CD4-positive, alpha-beta T cell (primary cell): ENCODE measurements at regions not wholly inside any gene's neighbourhood (a gene's known extent, or its start where the extent isn't known, plus 50 kb on each side); places are given as distances from the start of the nearest gene placed in this dataset.
A peak's percentile ranks its signal among the peaks of the same experiment; 100 is the strongest.

ENCODE experiments used
- ATAC-seq: fragments of 200-7000 bp; cut with Tn5 transposase; one replicate; pipeline ENCODE4 v1.10.0; 2022; ENCODE audit warnings: mild to moderate bottlenecking; ENCODE audit not compliant: poor library complexity
- CTCF ChIA-PET: fragments of 350-600 bp; sonication (Branson Sonifier 250); formaldehyde crosslinking; loops from one replicate; lab custom pipeline; 2021; ENCODE audit warnings: antibody characterized with exemption, inconsistent platforms; lab: Charles Lee
- POLR2A ChIA-PET: fragments of 350-600 bp; sonication (Branson Sonifier 250); formaldehyde crosslinking; loops from one replicate; lab custom pipeline; 2021; ENCODE audit warnings: antibody characterized with exemption, inconsistent platforms; lab: Charles Lee
- DNase-seq, 14 experiments: peaks; one replicate each; pipeline ENCODE4 v3.0.0-alpha.2; 2013 to 2020; ENCODE audit warnings: mixed read lengths in 2 of 14
- H3K27ac ChIP-seq, 2 donors: one replicate each; pipeline versions ENCODE4 v1.5.1 to v1.7.0; 2013; ENCODE audit warnings: low read length in 2 of 2, low read depth in 1 of 2, mild to moderate bottlenecking in 1 of 2
- H3K27me3 ChIP-seq, 2 experiments: 1 replicate in 1 of 2; 2 replicates in 1 of 2; pipeline versions ENCODE4 v1.6.1 to v1.7.0; 2013; ENCODE audit warnings: low read length in 2 of 2, control low read depth in 1 of 2, mild to moderate bottlenecking in 1 of 2, moderate library complexity in 1 of 2; ENCODE audit not compliant: insufficient read depth in 2 of 2, control insufficient read depth in 1 of 2
- H3K36me3 ChIP-seq: one replicate; pipeline ENCODE4 v1.6.1; 2013; ENCODE audit warnings: low read length, control low read depth; ENCODE audit not compliant: insufficient read depth
- H3K4me1 ChIP-seq: one replicate; pipeline ENCODE4 v1.6.1; 2013; ENCODE audit warnings: low read length, control low read depth; ENCODE audit not compliant: insufficient read depth
- H3K4me3 ChIP-seq: one replicate; pipeline ENCODE4 v1.5.1; 2013; ENCODE audit warnings: mild to moderate bottlenecking, low read length, moderate library complexity
- H3K9me3 ChIP-seq, 2 experiments: 1 replicate in 1 of 2; 2 replicates in 1 of 2; pipeline versions ENCODE4 v1.6.1 to v1.7.0; 2013; ENCODE audit warnings: low read length in 2 of 2, mild to moderate bottlenecking in 2 of 2, control low read depth in 1 of 2, moderate library complexity in 1 of 2; ENCODE audit not compliant: control insufficient read depth in 1 of 2, insufficient read depth in 1 of 2
- H3K27ac Mint-ChIP-seq: one replicate; pipeline ENCODE4 v1.8.0; 2020; ENCODE audit warnings: mixed read lengths
- H3K27me3 Mint-ChIP-seq: one replicate; pipeline ENCODE4 v1.8.0; 2021; ENCODE audit warnings: mixed read lengths
- H3K36me3 Mint-ChIP-seq: one replicate; pipeline ENCODE4 v1.8.0; 2021; ENCODE audit warnings: low read depth, mixed read lengths
- H3K4me1 Mint-ChIP-seq: one replicate; pipeline ENCODE4 v1.8.0; 2021; ENCODE audit warnings: low read depth, mixed read lengths
- H3K4me3 Mint-ChIP-seq: one replicate; pipeline ENCODE4 v1.8.0; 2020; ENCODE audit warnings: mild to moderate bottlenecking, mixed read lengths
- H3K9me3 Mint-ChIP-seq: one replicate; pipeline ENCODE4 v1.8.0; 2020; ENCODE audit warnings: mixed read lengths
- intact Hi-C, 2 experiments: fragments of 100-400 bp; cut with DNase I in 1 of 2; cut with micrococcal nuclease in 1 of 2; formaldehyde crosslinking; loops; one replicate each; pipeline versions ENCODE4 v1.15.1 to v1.9.0; 2023 to 2025; cut with DNase I, micrococcal nuclease
- TF ChIP-seq, protein P1 (sequence below): fragments of 200-600 bp; IDR thresholded peaks from one replicate; pipeline ENCODE4 v1.8.0; 2022; ENCODE audit warnings: antibody characterized with exemption, mild to moderate bottlenecking

GRCh38 chr10:125515571-125515970, 167.4 kb downstream of the TEX36 start:
- H3K9me3 Mint-ChIP-seq, result no peaks in the 10 kb centered on the region
- H3K9me3 ChIP-seq, result peaks cover 0 to 7% of the 10 kb centered on the region in 2 experiments
- intact Hi-C loops, result no loop called here
- no peak for ATAC-seq
- ChIA-PET CTCF (no interaction called here), POLR2A (no interaction called here)
- TF ChIP-seq, protein P1, sequence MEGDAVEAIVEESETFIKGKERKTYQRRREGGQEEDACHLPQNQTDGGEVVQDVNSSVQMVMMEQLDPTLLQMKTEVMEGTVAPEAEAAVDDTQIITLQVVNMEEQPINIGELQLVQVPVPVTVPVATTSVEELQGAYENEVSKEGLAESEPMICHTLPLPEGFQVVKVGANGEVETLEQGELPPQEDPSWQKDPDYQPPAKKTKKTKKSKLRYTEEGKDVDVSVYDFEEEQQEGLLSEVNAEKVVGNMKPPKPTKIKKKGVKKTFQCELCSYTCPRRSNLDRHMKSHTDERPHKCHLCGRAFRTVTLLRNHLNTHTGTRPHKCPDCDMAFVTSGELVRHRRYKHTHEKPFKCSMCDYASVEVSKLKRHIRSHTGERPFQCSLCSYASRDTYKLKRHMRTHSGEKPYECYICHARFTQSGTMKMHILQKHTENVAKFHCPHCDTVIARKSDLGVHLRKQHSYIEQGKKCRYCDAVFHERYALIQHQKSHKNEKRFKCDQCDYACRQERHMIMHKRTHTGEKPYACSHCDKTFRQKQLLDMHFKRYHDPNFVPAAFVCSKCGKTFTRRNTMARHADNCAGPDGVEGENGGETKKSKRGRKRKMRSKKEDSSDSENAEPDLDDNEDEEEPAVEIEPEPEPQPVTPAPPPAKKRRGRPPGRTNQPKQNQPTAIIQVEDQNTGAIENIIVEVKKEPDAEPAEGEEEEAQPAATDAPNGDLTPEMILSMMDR, result no peak
- H3K27ac Mint-ChIP-seq, result no peak overlapping the region
- no peaks in the 10 kb centered on the region for H3K36me3 Mint-ChIP-seq
- H3K4me3 ChIP-seq, result no peak overlapping the region
- H3K36me3 ChIP-seq, result no peaks in the 10 kb centered on the region
- H3K4me1 Mint-ChIP-seq, result no peaks in the 10 kb centered on the region
- no peak overlapping the region for H3K27ac ChIP-seq
- DNase-seq, result no peak
- no peak overlapping the region for H3K4me3 Mint-ChIP-seq
- H3K27me3 ChIP-seq, result peaks cover 0 to 4% of the 10 kb centered on the region in 2 experiments
- peaks cover 19% of the 10 kb centered on the region for H3K27me3 Mint-ChIP-seq
- H3K4me1 ChIP-seq, result no peaks in the 10 kb centered on the region

GRCh38 chr10:125514206-125515162, 168.5 kb downstream of the TEX36 start:
- Mint-ChIP-seq H3K27me3 (peaks cover 19% of the 10 kb centered on the region), H3K4me3 (no peak overlapping the region)
- TF ChIP-seq, protein P1, result no peak

GRCh38 chr10:125513429-125514182, 169.4 kb downstream of the TEX36 start:
- Histone ChIP-seq H3K9me3 (peaks cover 0 to 7% of the 10 kb centered on the region in 2 experiments), H3K27me3 (no peaks in the 10 kb centered on the region), H3K4me3 (no peak overlapping the region), H3K4me1 (no peaks in the 10 kb centered on the region), H3K27ac (no peak overlapping the region), H3K36me3 (no peaks in the 10 kb centered on the region)
- TF ChIP-seq, protein P1, result no peak
- H3K27ac Mint-ChIP-seq, result no peak overlapping the region
- no peaks in the 10 kb centered on the region for H3K9me3 Mint-ChIP-seq
- no peak overlapping the region for H3K4me3 Mint-ChIP-seq
- DNase-seq (no peak), ATAC-seq (no peak)
- ChIA-PET POLR2A (no interaction called here), CTCF (no interaction called here)
- H3K4me1 Mint-ChIP-seq, result no peaks in the 10 kb centered on the region
- intact Hi-C loops, result no loop called here
- peaks cover 19% of the 10 kb centered on the region for H3K27me3 Mint-ChIP-seq
- H3K36me3 Mint-ChIP-seq, result no peaks in the 10 kb centered on the region

More at GRCh38 chr10:125514206-125515162, 168.5 kb downstream of the TEX36 start:
- ChIA-PET POLR2A (no interaction called here), CTCF (no interaction called here)
- peak; percentile 64 for ATAC-seq
- Histone ChIP-seq H3K4me3 (no peak overlapping the region), H3K4me1 (no peaks in the 10 kb centered on the region), H3K27ac (no peak overlapping the region), H3K36me3 (no peaks in the 10 kb centered on the region), H3K27me3 (no peaks in the 10 kb centered on the region), H3K9me3 (peaks cover 0 to 7% of the 10 kb centered on the region in 2 experiments)
- DNase-seq, result peak in 4 of 14 experiments; percentile 12 to 25 (median 14)
- Mint-ChIP-seq H3K27ac (no peak overlapping the region), H3K4me1 (no peaks in the 10 kb centered on the region), H3K36me3 (no peaks in the 10 kb centered on the region), H3K9me3 (no peaks in the 10 kb centered on the region)
- intact Hi-C loops, result no loop called here
